Suppressor macrophage treated with lipopolysaccharide for 1 hour (primary cell): ENCODE measurements at regions not wholly inside any gene's neighbourhood (a gene's known extent, or its start where the extent isn't known, plus 50 kb on each side); places are given as distances from the start of the nearest gene placed in this dataset.

ENCODE experiments used
- DNase-seq, 3 donors: peaks; one replicate each; pipeline ENCODE4 v3.0.0-alpha.2; 2020 to 2022

GRCh38 chr2:64831134-64831976 is 157.8 kb upstream of the SLC1A4 start:
- peak; percentile 99 to 100 (median 99) for DNase-seq

- no peak for DNase-seq
Observed at GRCh38 chr2:64831977-64832328, 157.2 kb upstream of the SLC1A4 start.

- no peak for DNase-seq
Observed at GRCh38 chr2:64832936-64833335, 156.3 kb upstream of the SLC1A4 start.

GRCh38 chr2:64836566-64836965 is 152.6 kb upstream of the SLC1A4 start:
- no peak for DNase-seq

- peak; percentile 67 to 68 (median 68) for DNase-seq
Observed at GRCh38 chr2:64837116-64837731, 152.0 kb upstream of the SLC1A4 start.

- peak; percentile 73 to 77 (median 74) for DNase-seq
Observed at GRCh38 chr2:64837925-64838641, 151.1 kb upstream of the SLC1A4 start.

GRCh38 chr2:64838817-64839216 is 150.4 kb upstream of the SLC1A4 start:
- peak; percentile 93 to 98 (median 94) for DNase-seq

- peak; percentile 62 to 71 (median 64) for DNase-seq
Observed at GRCh38 chr2:64839844-64840243, 149.4 kb upstream of the SLC1A4 start.

- DNase-seq, result no peak
Observed at GRCh38 chr2:64840426-64840881, 148.7 kb upstream of the SLC1A4 start.

- peak in 1 of 3 donors; percentile 45 for DNase-seq
Observed at GRCh38 chr2:64841461-64841860, 147.7 kb upstream of the SLC1A4 start.

- no peak for DNase-seq
Observed at GRCh38 chr2:64842030-64842429, 147.2 kb upstream of the SLC1A4 start.

- no peak for DNase-seq
Observed at GRCh38 chr2:64844087-64844486, 145.1 kb upstream of the SLC1A4 start.

- no peak for DNase-seq
Observed at GRCh38 chr2:64845273-64845905, 143.8 kb upstream of the SLC1A4 start.

GRCh38 chr2:64846177-64846576 is 143.0 kb upstream of the SLC1A4 start:
- DNase-seq, result peak in 1 of 3 donors; percentile 48

GRCh38 chr2:64847930-64848329 is 141.3 kb upstream of the SLC1A4 start:
- no peak for DNase-seq

GRCh38 chr2:64848363-64848762 is 140.8 kb upstream of the SLC1A4 start:
- no peak for DNase-seq

- no peak for DNase-seq
Observed at GRCh38 chr2:64848945-64849344, 140.3 kb upstream of the SLC1A4 start.

GRCh38 chr2:64850642-64851041 is 138.6 kb upstream of the SLC1A4 start:
- no peak for DNase-seq

- DNase-seq, result peak; percentile 70 to 82 (median 74)
Observed at GRCh38 chr2:64852771-64853241, 136.4 kb upstream of the SLC1A4 start.

GRCh38 chr2:64853306-64853705 is 135.9 kb upstream of the SLC1A4 start:
- DNase-seq, result peak in 1 of 3 donors; percentile 24

- peak; percentile 58 to 81 (median 71) for DNase-seq
Observed at GRCh38 chr2:64853894-64854293, 135.3 kb upstream of the SLC1A4 start.

GRCh38 chr2:64854773-64855237 is 134.4 kb upstream of the SLC1A4 start:
- peak; percentile 94 to 99 (median 98) for DNase-seq
